Activated T-helper 1 cell treated with anti-CD3 and anti-CD28 coated beads, Interleukin-12 subunit alpha, Interleukin-12 subunit beta, Interleukin-2, Interleukin-4 antibody, amounts not matched to agents 30 ng/mL and 10 ng/mL and 1 ng/mL, durations not matched to agents 14 hours and 24 hours and 36 hours (primary cell): ENCODE measurements at regions not wholly inside any gene's neighbourhood (a gene's known extent, or its start where the extent isn't known, plus 50 kb on each side); places are given as distances from the start of the nearest gene placed in this dataset.
"Not testable (repeated sequence)": the region's sequence is repeated elsewhere in the genome, so short reads cannot be mapped to it uniquely, and the experiment has no call there.

Source experiments
- DNase-seq: peaks from one replicate; pipeline ENCODE4 v3.0.0; 2021; ENCODE audit warnings: low spot score
- H3K27ac Mint-ChIP-seq: one replicate; pipeline ENCODE4 v1.8.0; 2021; ENCODE audit warnings: mild to moderate bottlenecking, mixed read lengths
- H3K27me3 Mint-ChIP-seq: one replicate; pipeline ENCODE4 v1.8.0; 2022; ENCODE audit warnings: mild to moderate bottlenecking, moderate library complexity, mixed read lengths; ENCODE audit not compliant: insufficient read depth
- H3K36me3 Mint-ChIP-seq: one replicate; pipeline ENCODE4 v1.8.0; 2021; ENCODE audit warnings: low read depth, mixed read lengths
- H3K4me1 Mint-ChIP-seq: one replicate; pipeline ENCODE4 v1.8.0; 2021; ENCODE audit warnings: low read depth, mixed read lengths
- H3K4me3 Mint-ChIP-seq: one replicate; pipeline ENCODE4 v1.8.0; 2021; ENCODE audit warnings: mild to moderate bottlenecking, moderate library complexity, mixed read lengths
- H3K9me3 Mint-ChIP-seq: one replicate; pipeline ENCODE4 v1.8.0; 2021; ENCODE audit warnings: mixed read lengths
- intact Hi-C: fragments of 100-400 bp; cut with micrococcal nuclease; formaldehyde crosslinking; loops from one replicate; pipeline ENCODE4 v1.15.1; 2024

DNA sequence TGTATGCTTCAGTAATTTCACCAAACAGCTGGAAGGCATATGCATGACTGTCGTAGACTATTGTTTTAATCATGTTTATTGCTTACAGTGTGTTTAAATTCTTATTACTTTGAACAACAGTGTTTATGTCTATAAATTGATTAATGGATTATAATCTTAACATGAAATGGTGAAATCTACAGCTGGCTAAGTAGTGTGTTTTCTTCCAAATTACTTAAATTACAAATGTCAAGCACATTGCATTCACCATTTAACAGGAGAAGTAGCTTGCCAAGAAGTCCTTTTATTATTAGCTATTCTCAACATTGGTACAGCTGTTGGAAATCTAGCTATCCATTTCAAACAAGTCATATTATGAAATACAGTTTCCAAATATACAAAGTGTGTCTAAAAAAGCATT is 849.3 kb upstream of the PCDH10 start:
- no peak for DNase-seq
- Mint-ChIP-seq H3K4me1 (no peaks in the 10 kb centered on the region), H3K36me3 (no peaks in the 10 kb centered on the region), H3K9me3 (no peaks in the 10 kb centered on the region), H3K27ac (no peak overlapping the region), H3K4me3 (no peak overlapping the region), H3K27me3 (no peaks in the 10 kb centered on the region)
- intact Hi-C loops, result no loop called here

- intact Hi-C loops, result no loop called here
- Mint-ChIP-seq H3K27ac (no peak overlapping the region), H3K4me3 (no peak overlapping the region), H3K27me3 (no peaks in the 10 kb centered on the region), H3K4me1 (no peaks in the 10 kb centered on the region), H3K9me3 (no peaks in the 10 kb centered on the region), H3K36me3 (no peaks in the 10 kb centered on the region)
- no peak for DNase-seq
These were observed 836.6 kb upstream of the PCDH10 start for GRCh38 chr4:132312521-132312920.

GRCh38 chr4:132313852-132314251 is 835.2 kb upstream of the PCDH10 start:
- no peak overlapping the region for H3K27ac Mint-ChIP-seq
- intact Hi-C loops, result no loop called here
- H3K9me3 Mint-ChIP-seq, result no peaks in the 10 kb centered on the region
- no peaks in the 10 kb centered on the region for H3K36me3 Mint-ChIP-seq
- H3K4me3 Mint-ChIP-seq, result no peak overlapping the region
- DNase-seq, result no peak
- H3K4me1 Mint-ChIP-seq, result no peaks in the 10 kb centered on the region
- H3K27me3 Mint-ChIP-seq, result no peaks in the 10 kb centered on the region

- Mint-ChIP-seq H3K36me3 (no peaks in the 10 kb centered on the region), H3K4me1 (no peaks in the 10 kb centered on the region), H3K9me3 (peaks cover 3% of the 10 kb centered on the region), H3K4me3 (no peak overlapping the region), H3K27me3 (no peaks in the 10 kb centered on the region), H3K27ac (no peak overlapping the region)
- DNase-seq, result no peak
- intact Hi-C loops, result no loop called here
These were observed 832.4 kb upstream of the PCDH10 start for GRCh38 chr4:132316738-132317137.

DNA sequence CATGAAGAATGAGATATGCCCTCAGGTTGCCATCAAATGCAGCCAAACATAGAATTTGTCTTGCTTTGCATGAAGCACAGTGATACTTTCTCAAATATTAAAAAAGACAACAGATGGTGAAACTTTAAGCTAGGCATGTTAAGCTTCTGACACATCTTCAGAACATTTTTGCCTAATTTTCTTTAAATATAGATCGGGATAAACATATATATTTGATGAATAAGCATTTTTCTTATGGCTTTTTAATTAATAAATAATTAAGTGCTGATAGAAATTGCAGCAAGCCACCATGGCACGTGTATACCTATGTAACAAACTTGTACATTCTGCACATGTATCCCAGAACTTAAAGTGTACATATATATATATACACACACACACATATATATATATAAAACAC is 831.2 kb upstream of the PCDH10 start:
- DNase-seq, result no peak
- intact Hi-C loops, result no loop called here
- H3K36me3 Mint-ChIP-seq, result no peaks in the 10 kb centered on the region
- peaks cover 3% of the 10 kb centered on the region for H3K9me3 Mint-ChIP-seq
- no peaks in the 10 kb centered on the region for H3K4me1 Mint-ChIP-seq
- no peak overlapping the region for H3K4me3 Mint-ChIP-seq
- H3K27ac Mint-ChIP-seq, result no peak overlapping the region
- H3K27me3 Mint-ChIP-seq, result no peaks in the 10 kb centered on the region

- Mint-ChIP-seq H3K36me3 (no peaks in the 10 kb centered on the region), H3K9me3 (no peaks in the 10 kb centered on the region), H3K4me1 (no peaks in the 10 kb centered on the region), H3K27me3 (no peaks in the 10 kb centered on the region), H3K4me3 (no peak overlapping the region), H3K27ac (no peak overlapping the region)
- DNase-seq, result no peak
- intact Hi-C loops, result no loop called here
These were observed 820.3 kb upstream of the PCDH10 start for GRCh38 chr4:132328761-132329160.

DNA sequence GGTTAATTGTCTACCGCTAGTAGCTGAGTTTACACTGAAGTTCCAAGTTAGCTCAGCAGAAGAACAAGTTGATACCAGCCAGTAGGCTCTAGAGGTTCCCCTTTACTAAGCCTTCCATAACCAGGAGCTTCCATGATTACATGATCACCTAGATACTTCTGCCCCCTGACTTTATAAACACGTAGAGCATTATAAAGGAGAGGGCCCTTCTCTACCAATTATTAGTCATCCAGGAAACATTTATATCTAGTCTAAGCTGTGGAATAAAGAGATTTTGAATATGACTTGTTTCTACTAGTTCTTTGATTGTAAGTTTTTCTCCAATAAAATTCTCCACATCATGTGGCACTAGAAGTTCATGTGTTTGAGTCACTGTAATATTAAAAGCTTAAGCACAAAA is 818.1 kb upstream of the PCDH10 start:
- H3K9me3 Mint-ChIP-seq, result no peaks in the 10 kb centered on the region
- no peaks in the 10 kb centered on the region for H3K27me3 Mint-ChIP-seq
- DNase-seq, result no peak
- intact Hi-C loops, result no loop called here
- H3K27ac Mint-ChIP-seq, result no peak overlapping the region
- H3K4me3 Mint-ChIP-seq, result no peak overlapping the region
- H3K36me3 Mint-ChIP-seq, result no peaks in the 10 kb centered on the region
- no peaks in the 10 kb centered on the region for H3K4me1 Mint-ChIP-seq

- no peak for DNase-seq
- Mint-ChIP-seq H3K4me1 (no peaks in the 10 kb centered on the region), H3K27me3 (no peaks in the 10 kb centered on the region), H3K9me3 (no peaks in the 10 kb centered on the region), H3K36me3 (no peaks in the 10 kb centered on the region), H3K27ac (no peak overlapping the region), H3K4me3 (no peak overlapping the region)
- intact Hi-C loops, result no loop called here
These were observed 816.0 kb upstream of the PCDH10 start for GRCh38 chr4:132332932-132333723.

DNA sequence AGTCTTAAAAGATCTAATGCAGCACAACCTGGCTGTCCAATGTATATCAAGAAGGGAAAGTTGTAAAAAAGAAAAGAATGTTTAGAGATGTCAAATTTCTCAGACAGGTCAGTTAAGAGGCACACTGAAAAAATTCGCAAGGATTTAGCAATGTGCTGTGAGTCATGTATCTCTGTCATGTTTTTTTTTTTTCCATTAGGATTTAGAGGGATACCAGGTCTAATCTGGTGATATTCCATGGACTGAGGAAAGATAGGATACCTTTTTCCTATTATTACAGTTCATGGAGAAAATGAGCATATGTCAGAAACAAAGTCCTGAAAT is 815.4 kb upstream of the PCDH10 start:
- no peak overlapping the region for H3K4me3 Mint-ChIP-seq
- DNase-seq, result no peak
- intact Hi-C loops, result no loop called here
- H3K9me3 Mint-ChIP-seq, result no peaks in the 10 kb centered on the region
- H3K36me3 Mint-ChIP-seq, result no peaks in the 10 kb centered on the region
- H3K27ac Mint-ChIP-seq, result no peak overlapping the region
- H3K4me1 Mint-ChIP-seq, result no peaks in the 10 kb centered on the region
- H3K27me3 Mint-ChIP-seq, result no peaks in the 10 kb centered on the region

DNA sequence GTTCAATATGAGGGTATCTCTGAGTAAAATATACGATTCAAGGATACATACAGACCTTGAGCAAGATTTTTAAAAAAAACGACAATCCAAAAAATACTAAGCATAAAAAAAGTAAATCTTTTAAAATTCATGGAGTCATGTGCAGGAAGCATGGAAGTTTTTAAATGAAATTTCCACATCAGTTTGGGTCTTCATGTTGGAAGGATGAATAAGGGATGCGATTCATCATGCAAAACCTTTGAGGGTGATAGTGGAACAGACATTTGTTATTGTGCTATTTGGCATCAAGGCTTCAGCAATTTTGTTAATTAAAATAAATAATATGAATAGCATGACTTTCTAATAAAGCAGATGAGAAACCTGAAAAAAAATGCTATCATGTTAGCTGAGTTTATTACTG is 815.0 kb upstream of the PCDH10 start:
- Mint-ChIP-seq H3K36me3 (no peaks in the 10 kb centered on the region), H3K4me3 (no peak overlapping the region), H3K27me3 (no peaks in the 10 kb centered on the region), H3K9me3 (no peaks in the 10 kb centered on the region), H3K27ac (no peak overlapping the region), H3K4me1 (no peaks in the 10 kb centered on the region)
- DNase-seq, result no peak
- intact Hi-C loops, result no loop called here

- no peaks in the 10 kb centered on the region for H3K27me3 Mint-ChIP-seq
- no peak overlapping the region for H3K4me3 Mint-ChIP-seq
- no peak overlapping the region for H3K27ac Mint-ChIP-seq
- no peaks in the 10 kb centered on the region for H3K36me3 Mint-ChIP-seq
- DNase-seq, result no peak
- no peaks in the 10 kb centered on the region for H3K4me1 Mint-ChIP-seq
- no peaks in the 10 kb centered on the region for H3K9me3 Mint-ChIP-seq
- intact Hi-C loops, result no loop called here
These were observed 803.9 kb upstream of the PCDH10 start for GRCh38 chr4:132344924-132345828.

DNA sequence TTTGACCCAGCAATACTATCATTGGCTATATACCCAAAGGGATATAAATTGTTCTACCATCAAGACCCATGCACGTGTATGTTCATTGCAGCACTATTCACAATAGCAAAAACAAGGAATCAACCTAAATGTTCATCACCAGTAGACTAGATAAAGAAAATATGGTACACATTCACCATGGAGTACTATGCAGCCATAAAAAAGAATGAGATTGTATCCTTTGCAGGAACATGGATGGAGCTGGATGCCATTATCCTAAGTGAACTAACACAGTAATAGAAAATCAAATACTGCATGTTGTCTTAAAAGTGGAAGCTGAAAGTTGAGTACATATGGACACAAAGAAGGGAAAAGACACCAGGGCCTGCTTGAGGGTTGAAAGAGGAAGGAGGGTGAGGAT is 803.1 kb upstream of the PCDH10 start:
- no peaks in the 10 kb centered on the region for H3K27me3 Mint-ChIP-seq
- intact Hi-C loops, result no loop called here
- no peaks in the 10 kb centered on the region for H3K36me3 Mint-ChIP-seq
- no peak for DNase-seq
- no peaks in the 10 kb centered on the region for H3K9me3 Mint-ChIP-seq
- no peak overlapping the region for H3K27ac Mint-ChIP-seq
- H3K4me1 Mint-ChIP-seq, result no peaks in the 10 kb centered on the region
- no peak overlapping the region for H3K4me3 Mint-ChIP-seq

GRCh38 chr4:132351606-132352005 is 797.5 kb upstream of the PCDH10 start:
- H3K27me3 Mint-ChIP-seq, result not testable (repeated sequence)

More at GRCh38 chr4:132351606-132352005, 797.5 kb upstream of the PCDH10 start:
- H3K4me3 Mint-ChIP-seq, H3K4me1 Mint-ChIP-seq, H3K9me3 Mint-ChIP-seq, H3K36me3 Mint-ChIP-seq, DNase-seq, H3K27ac Mint-ChIP-seq, intact Hi-C loops: not testable (repeated sequence)
